Activated naive CD4-positive, alpha-beta T cell (primary cell): ENCODE measurements at regions not wholly inside any gene's neighbourhood (a gene's known extent, or its start where the extent isn't known, plus 50 kb on each side); places are given as distances from the start of the nearest gene placed in this dataset.

Experiments
- DNase-seq, 4 experiments: peaks; one replicate each; lab custom pipeline; 2025; lab: John Stamatoyannopoulos, UW

DNA sequence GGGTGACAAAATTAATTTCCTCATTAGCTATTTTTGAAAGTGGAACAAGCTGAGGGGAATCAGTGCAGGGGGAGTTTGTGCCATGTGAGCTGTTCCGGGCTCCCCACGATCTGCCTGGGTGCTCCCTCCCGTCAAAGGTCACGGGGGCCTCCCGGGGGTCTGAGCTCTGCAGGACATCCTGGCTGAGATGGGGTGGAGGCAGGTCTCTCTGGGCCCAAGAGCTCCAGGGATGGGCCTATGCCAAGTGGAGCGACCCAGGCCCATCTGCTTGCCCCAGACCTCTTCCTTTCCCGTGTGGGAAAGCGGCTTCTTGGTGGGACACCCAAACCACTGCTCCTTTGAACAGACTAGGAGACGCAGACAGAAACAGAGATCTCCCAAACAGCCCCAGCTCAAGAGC, 143.3 kb upstream of the ID2 start:
- DNase-seq = no peak

DNA sequence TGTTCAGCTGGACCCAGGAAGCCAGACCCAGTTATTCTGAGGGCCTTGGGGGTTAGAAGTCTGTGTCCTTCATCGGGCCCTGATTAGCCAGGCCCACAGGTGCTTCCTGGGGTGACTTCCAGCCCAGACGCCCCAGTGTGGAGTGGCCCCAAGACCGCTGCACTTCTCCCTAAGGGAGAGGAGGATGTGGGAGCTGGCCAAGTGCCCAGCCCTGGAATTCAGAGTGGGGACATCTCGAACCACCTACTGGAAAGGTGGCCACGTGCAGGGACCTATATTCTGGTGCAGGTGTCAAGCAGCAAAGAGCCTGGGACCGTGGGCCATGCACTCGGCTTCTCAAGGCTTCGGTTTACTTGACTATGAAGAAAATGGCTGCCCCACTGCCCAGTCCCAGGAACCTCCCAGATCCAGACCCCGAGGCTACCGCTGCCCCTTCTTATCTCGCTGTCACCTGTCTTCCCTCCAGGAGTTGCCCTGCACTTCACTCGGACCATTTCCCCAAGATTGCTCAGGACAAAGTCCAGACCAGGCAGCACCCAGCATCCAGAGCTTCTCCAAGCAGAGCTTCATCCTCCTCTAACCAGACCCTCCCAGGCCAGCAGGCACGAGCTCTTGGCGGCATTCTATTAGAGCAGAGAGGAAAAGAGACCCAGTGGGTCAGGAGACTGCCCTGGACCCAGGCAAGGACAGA, 142.8 kb upstream of the ID2 start:
- no peak for DNase-seq

DNA sequence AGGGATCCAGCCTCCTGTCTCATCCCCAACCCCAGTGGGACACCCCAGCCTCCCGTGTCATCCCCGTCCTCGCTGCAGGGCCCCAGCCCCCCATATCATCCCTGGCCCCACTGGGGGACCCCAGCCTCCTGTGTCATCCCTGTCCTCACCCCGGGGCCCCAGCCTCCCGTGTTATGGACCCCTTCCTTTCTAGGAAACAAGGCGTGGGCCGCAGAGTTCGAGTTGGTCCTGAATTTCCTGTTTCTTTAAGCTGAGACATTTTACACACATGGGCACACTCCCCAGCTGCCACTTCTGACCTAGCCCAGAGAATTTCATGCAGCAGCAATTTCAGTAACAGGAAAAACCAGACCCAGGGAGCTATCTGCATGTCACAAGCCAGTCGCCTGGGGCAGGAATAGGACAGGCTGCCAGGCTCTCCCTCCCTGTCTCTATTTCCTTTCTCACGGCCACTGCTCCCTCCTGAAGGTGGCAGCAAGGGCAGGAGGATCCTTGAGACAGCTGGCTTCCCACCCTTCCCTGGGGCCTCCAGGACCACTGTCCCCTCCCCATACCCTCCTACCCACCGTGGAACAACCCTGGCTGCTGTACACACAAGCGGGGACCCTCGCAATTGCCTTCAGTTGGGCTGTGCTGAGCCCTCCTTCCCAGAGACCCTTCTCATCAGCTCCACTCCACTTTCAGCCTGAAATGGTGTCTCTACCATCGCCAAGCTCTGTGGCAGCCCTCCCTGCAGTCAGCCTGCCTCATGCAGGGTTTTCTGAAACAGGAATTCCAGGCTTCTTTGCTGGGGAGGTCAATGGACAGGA, 141.9 kb upstream of the ID2 start:
- no peak for DNase-seq

DNA sequence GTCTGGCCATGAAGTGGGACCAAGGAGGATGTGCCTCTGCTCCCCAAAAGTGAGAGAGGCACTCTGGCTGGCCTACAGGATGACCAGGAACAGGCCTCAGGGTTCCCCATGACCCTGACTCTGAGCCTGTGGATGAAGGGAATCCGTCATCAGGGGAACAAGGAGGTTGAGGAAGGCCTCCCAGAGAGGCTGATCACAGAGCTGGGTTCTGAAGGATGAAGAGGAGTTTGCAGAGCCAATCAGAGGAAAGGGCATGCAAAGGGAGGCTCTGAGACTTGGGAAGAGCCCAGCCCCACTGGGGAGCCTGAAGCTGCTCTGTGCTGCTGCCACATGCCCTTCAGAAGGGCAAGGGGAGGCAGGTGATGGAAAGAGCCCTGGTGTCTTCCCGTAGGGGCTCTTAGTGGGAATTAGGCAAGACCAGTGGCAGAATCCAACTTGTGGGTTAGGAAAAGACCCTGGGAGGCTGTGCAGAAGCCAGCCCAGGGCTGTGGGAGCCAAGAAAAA, 141.3 kb upstream of the ID2 start:
- DNase-seq = no peak

DNA sequence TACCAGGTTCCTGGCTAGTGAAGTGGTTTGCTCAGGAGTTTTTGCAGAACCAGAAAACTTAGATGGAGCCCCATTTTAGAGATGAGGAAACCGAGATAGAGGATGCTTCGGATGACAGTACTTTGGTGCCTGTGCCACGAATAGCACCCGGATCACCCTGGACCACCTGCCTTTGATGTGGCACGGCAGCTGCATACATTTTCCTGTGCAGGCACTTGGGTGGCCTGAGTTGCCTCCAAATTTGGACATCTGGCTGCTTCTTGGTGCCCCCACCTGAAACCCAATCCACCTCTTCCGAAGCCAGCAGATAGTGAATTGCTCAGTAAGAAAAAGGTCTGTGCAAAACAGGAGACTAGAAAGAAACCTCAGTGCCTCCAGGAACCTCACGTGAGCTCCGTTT, 140.6 kb upstream of the ID2 start:
- no peak for DNase-seq

DNA sequence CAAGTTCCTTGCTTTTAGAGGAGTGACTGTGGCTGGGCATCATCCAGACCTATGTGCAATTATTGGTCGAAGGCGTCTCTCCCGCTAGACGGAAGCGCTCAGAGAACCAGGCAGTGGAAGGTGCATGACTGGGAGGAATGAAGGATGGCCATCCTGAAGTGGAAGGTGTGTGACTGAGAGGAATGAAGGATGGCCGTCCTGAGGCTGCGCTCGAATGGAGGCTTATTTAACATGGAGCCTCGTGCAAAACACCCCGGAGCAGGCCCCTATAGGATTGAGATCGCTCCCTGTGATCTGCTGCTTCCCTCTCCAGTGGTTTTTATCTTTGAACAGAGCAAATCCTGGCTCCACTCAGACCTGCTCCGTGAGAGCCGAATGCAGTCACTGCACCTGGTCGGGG, 140.2 kb upstream of the ID2 start:
- no peak for DNase-seq

DNA sequence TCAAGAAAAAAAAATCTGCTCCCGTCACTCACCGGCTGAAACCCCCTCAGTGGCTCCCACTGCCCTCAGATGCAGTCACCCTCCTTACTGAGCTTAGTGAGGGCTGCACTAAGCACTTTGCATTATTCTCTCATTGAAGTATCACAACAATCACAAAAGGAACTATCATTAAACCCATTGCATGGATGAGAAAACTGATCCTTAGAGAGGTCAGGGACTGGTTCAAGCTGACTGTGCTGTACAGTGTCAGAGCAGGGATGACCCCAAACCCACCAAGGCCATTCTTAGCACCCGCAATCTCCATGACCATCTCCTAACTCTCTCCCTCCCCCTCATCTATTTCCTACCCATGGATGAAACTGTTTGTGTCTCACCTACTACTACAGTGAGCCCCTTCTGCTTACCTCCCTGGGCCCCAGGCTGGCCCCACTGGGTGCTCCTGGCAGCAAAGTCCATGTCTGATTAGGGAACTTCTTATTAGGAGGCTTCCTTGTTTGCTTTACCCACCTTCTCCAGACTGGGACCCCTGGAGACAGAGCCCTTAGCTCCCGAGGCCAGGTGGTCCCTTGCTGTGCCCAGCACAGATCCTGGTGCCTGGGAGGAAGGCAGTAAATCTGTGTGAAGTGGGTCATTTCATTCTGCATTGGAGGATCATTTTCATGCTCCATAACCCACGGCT, 139.3 kb upstream of the ID2 start:
- no peak for DNase-seq

DNA sequence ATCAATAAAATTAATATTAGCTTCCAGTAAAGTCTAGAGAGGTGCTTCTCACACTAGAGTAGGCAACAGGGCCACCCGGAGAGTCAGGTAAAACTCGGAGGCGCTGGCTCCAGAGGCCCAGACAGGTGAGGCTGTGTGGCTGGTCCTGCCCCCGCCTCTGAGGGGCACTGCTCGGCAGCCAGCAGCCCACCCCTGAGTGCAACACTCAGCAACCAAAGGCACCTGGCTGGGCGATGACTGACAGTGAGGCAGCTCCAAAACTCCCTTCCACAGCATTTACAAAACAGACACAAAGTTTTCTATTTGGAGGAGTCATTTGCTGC, 138.8 kb upstream of the ID2 start:
- peak in 2 of 4 experiments; percentile 22 to 41 for DNase-seq

DNA sequence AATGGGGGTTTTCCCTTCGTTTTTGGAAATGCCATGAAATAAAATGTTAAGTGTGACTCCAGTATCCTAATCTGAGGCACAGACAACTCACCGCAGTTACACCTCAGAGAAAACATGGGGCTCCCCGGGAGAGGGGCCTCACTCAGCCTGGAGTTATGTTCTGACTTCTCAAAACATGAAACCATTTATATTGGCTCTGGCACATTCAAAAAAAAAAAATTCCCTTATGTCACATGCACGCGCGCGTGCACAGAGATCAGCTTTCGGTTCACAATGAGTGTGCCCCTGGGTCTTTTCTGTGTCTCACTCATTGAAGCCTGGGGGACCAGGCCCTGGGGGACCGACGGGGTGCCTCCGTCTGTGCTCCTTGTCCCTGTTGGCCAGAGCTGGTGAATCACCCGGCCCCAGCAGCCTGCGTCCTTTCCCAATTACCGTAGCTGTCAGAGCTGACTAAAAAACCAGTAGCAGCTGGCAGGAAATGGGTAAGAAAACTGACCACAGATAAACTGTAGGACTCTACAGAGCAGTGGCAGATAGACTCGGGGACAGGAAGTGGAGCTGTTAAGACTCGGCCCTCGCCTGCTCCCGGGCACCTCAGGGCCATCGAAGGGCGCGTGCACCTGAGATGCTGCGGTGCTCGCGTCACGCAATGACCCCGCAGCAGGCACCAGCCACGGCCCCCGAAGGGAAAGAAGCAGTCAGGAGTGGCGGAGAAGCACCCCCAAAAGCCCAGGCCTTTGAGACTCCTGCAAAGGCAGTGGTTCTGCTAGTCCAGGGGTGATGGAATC, 138.3 kb upstream of the ID2 start:
- peak in 2 of 4 experiments; percentile 20 to 41 for DNase-seq

DNA sequence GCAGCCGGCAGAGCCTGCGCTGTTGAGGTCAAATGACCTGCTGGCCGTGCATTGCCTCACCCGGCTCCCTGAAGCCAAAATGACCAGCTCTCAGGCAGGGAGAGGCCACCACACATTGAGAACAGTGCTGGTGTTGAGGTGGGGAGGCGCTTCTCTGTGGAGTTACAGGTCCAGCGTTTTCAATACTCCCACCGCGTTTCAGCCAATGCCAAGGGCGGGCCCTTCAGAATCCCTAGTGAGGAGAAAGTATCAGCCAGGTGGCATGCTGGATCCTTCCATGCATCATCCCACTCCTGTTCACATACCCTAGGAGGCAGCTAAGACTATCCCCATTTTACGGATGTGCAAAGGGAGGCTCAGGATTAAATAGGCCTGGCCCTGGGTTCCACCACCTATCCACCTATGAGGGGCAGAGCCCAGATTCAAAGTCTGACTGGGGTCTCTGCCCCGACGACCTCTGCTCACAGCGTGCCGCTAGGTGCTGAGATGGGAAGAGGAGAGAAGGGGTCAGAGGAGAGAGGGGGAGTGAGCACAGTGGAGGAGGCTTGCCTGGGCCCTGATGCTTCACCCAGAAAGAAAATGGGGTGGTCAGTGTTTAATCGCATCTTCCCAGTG, 137.6 kb upstream of the ID2 start:
- no peak for DNase-seq

DNA sequence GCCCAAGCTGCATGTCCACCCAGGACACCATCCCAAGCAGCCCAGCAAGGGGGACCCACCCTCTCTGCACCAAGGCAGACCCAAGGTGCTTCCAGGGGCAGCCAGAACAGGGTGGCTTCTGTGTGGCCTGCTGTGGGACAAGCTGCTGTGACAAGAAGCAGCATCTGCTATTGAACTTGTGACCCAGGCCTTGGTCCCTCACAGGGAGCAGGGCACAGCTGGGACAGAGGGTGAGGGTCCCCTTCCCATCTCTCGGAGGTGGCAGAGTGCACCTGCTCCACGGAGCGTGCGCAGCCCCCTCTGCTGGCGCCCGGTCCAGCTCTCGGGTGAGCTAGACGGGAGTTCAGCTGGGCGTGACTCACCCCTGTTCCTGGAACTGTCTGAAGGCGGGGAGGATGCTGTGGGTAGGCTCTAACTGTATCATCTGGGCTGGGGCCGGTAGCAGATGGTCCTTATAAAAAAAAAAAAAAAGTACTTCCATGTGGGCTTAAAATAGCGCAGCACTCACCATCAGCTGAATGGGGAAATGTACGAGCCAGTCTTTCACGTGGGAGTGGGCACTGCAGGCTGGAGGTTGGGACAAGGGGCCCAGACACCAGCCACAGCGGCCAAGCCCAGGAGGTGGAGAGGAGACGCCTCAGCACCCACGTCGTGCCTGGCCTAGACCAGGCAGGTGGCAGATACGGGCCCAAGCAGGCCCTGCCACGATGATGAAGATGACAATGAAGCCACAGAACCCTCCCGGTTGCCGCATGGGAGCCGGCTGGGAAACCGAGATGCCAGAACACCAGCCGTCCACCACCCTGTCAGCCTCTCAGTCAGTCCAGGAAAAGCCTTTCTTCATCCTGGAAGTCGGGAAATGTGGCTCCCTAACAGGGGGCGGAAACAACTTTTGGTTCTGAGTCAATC, 136.8 kb upstream of the ID2 start:
- DNase-seq = peak; percentile 36 to 60 (median 46)

DNA sequence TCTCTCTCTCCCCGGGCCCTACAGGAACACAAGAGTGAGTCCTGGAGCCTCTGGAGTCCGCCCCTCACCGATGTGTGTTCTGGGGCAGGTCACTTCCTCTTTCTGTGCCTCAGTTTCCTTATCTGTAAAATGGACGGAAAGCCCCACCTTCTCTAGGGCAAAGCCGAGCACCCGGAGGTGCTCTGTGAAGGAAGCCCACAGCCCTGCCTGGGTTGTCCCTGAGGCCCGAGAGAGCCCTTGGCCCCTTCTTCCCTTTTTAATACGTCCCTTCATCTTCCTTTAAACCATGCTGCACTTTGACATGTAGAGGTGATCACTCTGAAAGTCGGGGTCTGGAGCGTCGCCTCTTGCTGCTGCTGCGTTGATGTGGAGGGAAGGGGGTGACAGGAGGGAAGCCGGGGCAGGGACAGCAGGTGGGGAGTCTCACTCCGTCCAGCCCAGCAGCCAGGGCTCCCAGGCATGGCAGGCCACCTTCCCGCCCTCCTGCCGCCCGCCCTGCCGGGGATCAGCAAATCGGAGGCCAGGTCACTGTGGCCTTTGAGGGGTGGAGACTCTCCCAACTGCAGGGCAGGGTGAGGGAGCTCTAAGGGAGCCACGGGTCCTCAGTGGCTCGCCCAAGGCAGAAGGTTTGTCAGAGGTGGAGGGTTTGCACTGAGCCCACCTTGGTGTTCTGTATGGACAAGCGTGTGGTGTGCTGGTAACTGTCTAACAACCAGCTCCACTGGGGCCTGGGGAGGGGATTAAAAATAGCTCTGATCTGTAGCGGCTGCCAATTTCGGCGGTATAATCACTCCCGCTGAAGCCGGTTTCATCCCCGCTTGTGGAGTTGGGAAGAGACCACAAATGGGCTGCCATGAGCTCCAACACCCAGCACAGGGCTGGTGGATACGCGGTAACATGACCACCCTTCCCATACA, 135.9 kb upstream of the ID2 start:
- no peak for DNase-seq

DNA sequence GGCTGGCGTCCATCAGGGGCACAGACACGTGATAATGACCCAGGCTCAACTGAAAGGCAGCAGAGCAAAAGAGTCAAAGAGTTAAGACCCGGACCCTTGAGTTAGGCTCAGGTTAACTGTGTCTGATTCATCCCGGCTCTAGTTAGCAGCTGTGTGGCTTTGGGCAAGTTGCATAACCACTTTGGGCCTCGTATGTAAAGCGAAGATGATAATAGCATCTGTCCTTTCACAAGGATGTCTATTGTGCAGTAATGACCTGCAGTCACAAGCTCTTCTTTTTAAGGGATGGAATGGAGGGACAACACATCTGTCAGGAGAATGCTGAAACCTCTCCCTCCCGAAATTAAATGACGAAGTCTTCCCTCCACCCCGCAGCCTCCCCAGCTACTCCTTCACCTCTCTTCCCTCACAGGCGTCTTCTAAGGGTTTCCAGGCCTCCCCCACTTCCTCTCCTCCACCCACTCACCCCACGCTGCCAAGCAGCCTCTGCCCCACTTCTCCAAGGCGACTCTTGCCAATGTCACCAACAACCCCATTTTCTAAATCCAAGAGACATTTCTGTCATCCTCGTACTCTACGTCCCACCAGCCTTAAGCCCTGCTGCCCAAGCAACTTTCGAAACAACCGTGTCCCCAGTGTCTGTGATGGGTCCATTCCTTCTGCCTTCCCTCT, 135.1 kb upstream of the ID2 start:
- DNase-seq = no peak

DNA sequence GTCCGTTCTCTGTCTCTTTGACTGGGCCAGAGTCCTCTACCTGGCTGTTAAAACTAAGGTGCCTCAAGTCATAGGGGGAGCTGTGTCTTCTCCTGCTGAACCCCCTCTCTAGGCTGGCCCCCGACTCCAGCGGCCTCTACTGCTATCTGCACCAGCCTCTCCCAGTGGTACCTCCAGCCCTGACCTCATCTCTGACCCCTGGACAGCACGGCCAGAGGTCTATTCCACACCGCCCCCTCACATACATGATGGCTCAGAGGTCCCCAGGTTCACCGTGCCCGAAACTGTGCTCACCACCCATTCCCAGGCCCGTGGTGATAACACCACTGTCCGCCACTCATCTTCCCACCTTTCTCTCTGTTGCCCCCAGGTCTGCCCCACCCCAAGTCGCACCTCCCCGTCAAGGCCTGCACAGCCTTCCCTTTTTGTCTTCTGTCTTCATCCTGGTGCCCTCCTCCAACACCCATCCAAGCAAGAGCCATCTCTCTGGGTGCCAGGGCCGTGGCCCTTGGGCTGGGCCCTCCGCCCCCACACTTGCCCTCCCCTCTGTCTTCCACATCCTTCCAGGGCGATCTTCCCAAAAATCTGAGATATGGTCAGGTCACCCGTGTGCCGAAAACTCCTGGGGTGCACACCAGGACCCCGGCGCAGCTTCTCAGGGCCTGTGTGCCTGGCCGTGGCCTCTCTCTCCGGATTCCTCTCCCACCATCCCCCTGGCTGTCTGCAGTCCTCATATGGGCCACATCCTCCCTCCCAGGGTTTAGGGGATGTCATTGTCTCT, 134.4 kb upstream of the ID2 start:
- DNase-seq = no peak

DNA sequence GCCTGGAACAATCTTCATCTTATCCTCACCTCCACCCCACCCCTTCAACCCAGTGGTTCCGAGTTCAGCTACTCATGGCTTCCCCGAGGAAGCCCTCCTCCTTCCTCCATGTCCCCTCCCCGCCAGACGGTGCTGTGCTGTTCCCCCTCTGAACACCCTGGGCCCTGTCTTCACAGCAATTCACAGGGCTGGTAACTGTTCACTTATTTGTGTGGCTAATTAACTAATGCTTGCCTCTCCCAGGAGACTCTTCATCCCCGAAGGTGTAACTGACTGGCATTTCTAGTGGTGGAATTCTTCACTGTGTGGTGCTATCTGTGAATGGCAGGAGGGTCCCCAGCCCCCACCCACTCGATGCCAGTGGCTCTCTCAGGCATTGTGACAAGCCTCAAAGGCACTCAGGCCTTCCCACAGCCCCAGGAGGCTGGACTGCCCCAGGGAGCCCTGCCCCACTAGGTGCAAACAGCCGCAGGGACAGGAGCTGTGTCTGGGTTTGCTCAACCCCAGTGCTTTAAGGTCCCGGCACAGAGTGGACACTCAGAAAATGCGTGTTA, 133.7 kb upstream of the ID2 start:
- no peak for DNase-seq

DNA sequence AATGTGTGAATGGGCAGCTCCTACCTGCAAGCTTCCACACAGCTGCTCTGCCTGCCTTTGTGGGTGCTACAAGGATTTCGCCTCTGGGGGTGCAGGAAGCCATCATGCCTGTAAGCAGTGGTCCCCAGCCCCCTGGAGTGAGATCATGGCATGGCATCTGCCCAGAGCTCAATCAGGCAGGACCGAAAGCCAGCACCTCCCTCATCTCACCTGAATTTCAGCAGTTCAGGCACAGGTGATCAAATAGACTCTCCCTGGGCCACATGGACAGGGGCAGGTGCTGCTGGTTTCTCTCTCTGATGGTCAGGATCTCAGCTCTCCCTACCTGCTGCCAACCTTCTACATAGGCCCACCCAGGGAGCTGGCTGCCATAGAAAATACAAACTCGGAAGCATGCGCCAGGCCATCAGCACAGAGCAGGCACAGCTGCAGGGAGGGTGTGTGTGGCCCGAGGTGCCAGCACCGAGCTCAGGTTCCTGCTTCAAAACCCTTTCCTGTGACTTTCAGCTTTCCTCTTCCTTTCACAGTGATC, 133.2 kb upstream of the ID2 start:
- no peak for DNase-seq

DNA sequence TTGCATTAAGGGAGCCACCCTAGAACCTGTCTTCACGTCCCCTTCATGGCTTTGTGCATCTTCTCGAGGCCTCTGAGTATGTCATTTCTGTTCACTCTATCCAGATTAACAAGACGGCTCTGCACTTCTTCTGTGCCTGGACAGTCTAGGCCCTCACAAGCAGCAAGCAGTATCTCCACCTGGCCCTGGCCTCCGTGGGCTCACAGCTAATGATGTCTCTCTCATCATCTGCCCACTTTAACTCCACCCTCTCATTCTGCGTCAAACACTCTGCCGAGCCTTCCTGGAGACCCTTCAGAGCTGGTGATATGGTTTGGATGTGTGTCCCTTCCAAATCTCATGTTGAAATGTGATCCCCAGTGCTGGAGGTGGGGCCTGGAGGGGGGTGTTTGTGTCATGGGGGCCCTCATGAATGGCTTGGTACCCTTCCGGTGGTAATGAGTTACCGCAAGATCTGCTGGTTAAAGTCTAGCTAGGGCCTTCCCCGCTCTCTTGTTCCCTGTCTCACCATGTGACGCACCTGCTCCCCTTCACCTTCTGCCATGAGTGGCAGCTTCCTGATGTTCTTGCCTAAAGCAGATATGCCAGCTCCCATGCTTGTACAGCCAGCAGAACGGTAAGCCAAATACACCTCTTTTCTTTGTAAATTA, 132.5 kb upstream of the ID2 start:
- no peak for DNase-seq
